Panc1 (cell line): ENCODE measurements at regions not wholly inside any gene's neighbourhood (a gene's known extent, or its start where the extent isn't known, plus 50 kb on each side); places are given as distances from the start of the nearest gene placed in this dataset.

ENCODE experiments used
- ATAC-seq: fragments of 200-7000 bp; cut with Tn5 transposase; 2 replicates; pipeline ENCODE4 v1.9.1; 2020; ENCODE audit warnings: mild to moderate bottlenecking, moderate library complexity
- BruUV-seq: library from RNA; stranded (reverse); fragments of 400-500 nt; replicated peaks from 2 replicates; lab custom pipeline; 2021; lab: Mats Ljungman, UMichigan
- CTCF ChIA-PET: fragments of 300-600 bp; sonication (Branson Sonifier 250); formaldehyde crosslinking; loops from one replicate; lab custom pipeline; 2022; ENCODE audit warnings: antibody characterized with exemption; lab: Charles Lee
- POLR2A ChIA-PET: fragments of 300-600 bp; sonication (Branson Sonifier 250); formaldehyde crosslinking; loops from one replicate; lab custom pipeline; 2022; ENCODE audit warnings: antibody characterized with exemption; lab: Charles Lee
- DNase-seq: peaks from one replicate; pipeline ENCODE4 v3.0.0-alpha.2; 2010; ENCODE audit warnings: low read depth, low spot score
- H3K27ac ChIP-seq: 2 replicates; pipeline ENCODE4 v1.5.1; 2011; ENCODE audit warnings: mild to moderate bottlenecking, low read length, inconsistent platforms
- H3K27me3 ChIP-seq: fragments of 200-500 bp; sonication (Bioruptor generic); 2 replicates; pipeline ENCODE4 v1.6.0; 2014; ENCODE audit warnings: low read length, inconsistent platforms; ENCODE audit not compliant: control insufficient read depth, insufficient read depth
- H3K36me3 ChIP-seq: fragments of 200-500 bp; sonication (Bioruptor generic); 2 replicates; pipeline ENCODE4 v1.5.1; 2014; ENCODE audit warnings: inconsistent platforms, mild to moderate bottlenecking, low read length, moderate library complexity; ENCODE audit not compliant: control insufficient read depth, insufficient read depth
- H3K4me1 ChIP-seq: 2 replicates; pipeline ENCODE4 v1.5.1; 2011; ENCODE audit warnings: inconsistent platforms, mild to moderate bottlenecking, low read length, moderate library complexity; ENCODE audit not compliant: control insufficient read depth, insufficient read depth
- H3K4me3 ChIP-seq, 2 experiments: 2 replicates each; pipeline ENCODE4 v1.5.1; 2011 to 2012; ENCODE audit warnings: low read depth in 2 of 2, low read length in 2 of 2, mild to moderate bottlenecking in 2 of 2, inconsistent platforms in 1 of 2, moderate library complexity in 1 of 2
- H3K9me3 ChIP-seq: fragments of 200-500 bp; sonication (Bioruptor generic); 2 replicates; pipeline ENCODE4 v1.5.1; 2014; ENCODE audit warnings: low read depth, mild to moderate bottlenecking, inconsistent platforms, low read length, moderate library complexity; ENCODE audit not compliant: control insufficient read depth, insufficient read depth
- POLR2AphosphoS5 ChIP-seq: IDR thresholded peaks from 2 replicates; pipeline ENCODE4 v1.6.1; 2012; ENCODE audit warnings: mild to moderate bottlenecking, low read depth, low read length, moderate library complexity
- SIN3A ChIP-seq: IDR thresholded peaks from 2 replicates; pipeline ENCODE4 v1.6.1; 2012; ENCODE audit warnings: low read depth, mild to moderate bottlenecking, low read length, moderate library complexity, borderline replicate concordance; ENCODE audit not compliant: insufficient read depth
- TCF7L2 ChIP-seq: IDR thresholded peaks from 2 replicates; pipeline ENCODE4 v1.6.1; 2011; ENCODE audit warnings: mild to moderate bottlenecking, low read depth, low read length, inconsistent platforms
- in situ Hi-C: cut with HindIII; loops from 2 replicates; pipeline ENCODE4 v1.10.0; 2016; ENCODE audit warnings: low sequenced_read_pairs, low pct_unique_long_range_greater_than_20kb
- intact Hi-C: fragments of 100-400 bp; cut with micrococcal nuclease; formaldehyde crosslinking; loops from one replicate; pipeline ENCODE4 v1.10.0; 2022; ENCODE audit not compliant: unreplicated experiment
- TF ChIP-seq, protein P1 (sequence below), 2 experiments: IDR thresholded peaks; 2 replicates each; pipeline ENCODE4 v1.6.1; 2011 to 2012; ENCODE audit warnings: low read depth in 2 of 2, control low read depth in 1 of 2, low read length in 1 of 2, mild to moderate bottlenecking in 1 of 2, moderate library complexity in 1 of 2; ENCODE audit not compliant: insufficient read depth in 1 of 2
- TF ChIP-seq, protein P2 (sequence below): fragments of 450-650 bp; IDR thresholded peaks from 2 replicates; pipeline ENCODE4 v1.5.1; 2017; ENCODE audit warnings: mild to moderate bottlenecking

DNA sequence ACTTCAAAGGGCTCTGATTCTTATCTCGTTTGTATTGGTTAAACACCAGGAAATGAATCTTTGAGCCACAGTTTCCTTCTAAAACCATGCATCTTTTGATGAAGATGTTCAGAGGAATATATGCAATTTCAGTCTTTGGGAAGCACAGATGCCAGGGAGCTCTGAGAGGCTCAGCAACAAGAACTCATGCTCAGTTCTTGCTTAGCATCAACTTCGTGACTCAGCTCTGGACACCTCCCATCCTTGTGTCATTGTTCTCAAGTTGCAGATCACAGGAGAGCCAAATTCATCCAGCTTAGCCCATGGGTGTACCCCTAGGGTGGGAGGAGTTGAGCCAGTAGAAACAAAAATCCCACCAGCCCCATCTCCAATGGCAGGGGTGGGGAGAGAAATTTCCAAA is 219.6 kb upstream of the MAOA start:
- ATAC-seq, result no peak
- CTCF ChIA-PET, result no interaction called here

DNA sequence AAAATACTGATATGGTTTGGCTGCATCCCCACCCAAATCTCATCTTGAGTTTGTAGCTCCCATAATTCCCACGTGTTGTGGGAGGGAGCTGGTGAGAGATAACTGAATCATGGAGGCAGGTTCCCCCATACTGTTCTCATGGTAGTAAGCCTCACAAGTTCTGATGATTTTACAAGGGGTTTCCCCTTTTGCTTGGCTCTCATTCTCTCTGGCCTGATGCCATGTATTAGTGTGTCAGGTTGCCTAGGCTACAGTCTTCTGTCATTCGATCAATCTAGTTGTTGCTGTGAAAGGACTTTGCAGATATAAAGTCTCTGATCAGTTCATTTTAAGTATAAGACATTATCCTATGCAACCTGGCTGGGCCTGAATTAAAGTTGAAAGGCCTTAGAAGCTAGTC is 209.3 kb upstream of the MAOA start:
- Histone ChIP-seq H3K27me3 (no peaks in the 10 kb centered on the region), H3K9me3 (no peaks in the 10 kb centered on the region), H3K36me3 (no peaks in the 10 kb centered on the region), H3K27ac (no peak overlapping the region), H3K4me3 (no peak overlapping the region), H3K4me1 (no peaks in the 10 kb centered on the region)
- in situ Hi-C loops, result no loop called here
- DNase-seq (no peak), ATAC-seq (no peak)
- ChIA-PET CTCF (no interaction called here), POLR2A (no interaction called here)
- intact Hi-C loops, result no loop called here
- TF ChIP-seq TCF7L2 (no peak), SIN3A (no peak), POLR2AphosphoS5 (no peak)
- TF ChIP-seq, protein P1, sequence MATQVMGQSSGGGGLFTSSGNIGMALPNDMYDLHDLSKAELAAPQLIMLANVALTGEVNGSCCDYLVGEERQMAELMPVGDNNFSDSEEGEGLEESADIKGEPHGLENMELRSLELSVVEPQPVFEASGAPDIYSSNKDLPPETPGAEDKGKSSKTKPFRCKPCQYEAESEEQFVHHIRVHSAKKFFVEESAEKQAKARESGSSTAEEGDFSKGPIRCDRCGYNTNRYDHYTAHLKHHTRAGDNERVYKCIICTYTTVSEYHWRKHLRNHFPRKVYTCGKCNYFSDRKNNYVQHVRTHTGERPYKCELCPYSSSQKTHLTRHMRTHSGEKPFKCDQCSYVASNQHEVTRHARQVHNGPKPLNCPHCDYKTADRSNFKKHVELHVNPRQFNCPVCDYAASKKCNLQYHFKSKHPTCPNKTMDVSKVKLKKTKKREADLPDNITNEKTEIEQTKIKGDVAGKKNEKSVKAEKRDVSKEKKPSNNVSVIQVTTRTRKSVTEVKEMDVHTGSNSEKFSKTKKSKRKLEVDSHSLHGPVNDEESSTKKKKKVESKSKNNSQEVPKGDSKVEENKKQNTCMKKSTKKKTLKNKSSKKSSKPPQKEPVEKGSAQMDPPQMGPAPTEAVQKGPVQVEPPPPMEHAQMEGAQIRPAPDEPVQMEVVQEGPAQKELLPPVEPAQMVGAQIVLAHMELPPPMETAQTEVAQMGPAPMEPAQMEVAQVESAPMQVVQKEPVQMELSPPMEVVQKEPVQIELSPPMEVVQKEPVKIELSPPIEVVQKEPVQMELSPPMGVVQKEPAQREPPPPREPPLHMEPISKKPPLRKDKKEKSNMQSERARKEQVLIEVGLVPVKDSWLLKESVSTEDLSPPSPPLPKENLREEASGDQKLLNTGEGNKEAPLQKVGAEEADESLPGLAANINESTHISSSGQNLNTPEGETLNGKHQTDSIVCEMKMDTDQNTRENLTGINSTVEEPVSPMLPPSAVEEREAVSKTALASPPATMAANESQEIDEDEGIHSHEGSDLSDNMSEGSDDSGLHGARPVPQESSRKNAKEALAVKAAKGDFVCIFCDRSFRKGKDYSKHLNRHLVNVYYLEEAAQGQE (IDR thresholded peaks at IDR 0.05; ENCODE audit: insufficient read depth in 1 of 2, low read depth in 2 of 2, low read length in 1 of 2), result no peak
- TF ChIP-seq, protein P2, sequence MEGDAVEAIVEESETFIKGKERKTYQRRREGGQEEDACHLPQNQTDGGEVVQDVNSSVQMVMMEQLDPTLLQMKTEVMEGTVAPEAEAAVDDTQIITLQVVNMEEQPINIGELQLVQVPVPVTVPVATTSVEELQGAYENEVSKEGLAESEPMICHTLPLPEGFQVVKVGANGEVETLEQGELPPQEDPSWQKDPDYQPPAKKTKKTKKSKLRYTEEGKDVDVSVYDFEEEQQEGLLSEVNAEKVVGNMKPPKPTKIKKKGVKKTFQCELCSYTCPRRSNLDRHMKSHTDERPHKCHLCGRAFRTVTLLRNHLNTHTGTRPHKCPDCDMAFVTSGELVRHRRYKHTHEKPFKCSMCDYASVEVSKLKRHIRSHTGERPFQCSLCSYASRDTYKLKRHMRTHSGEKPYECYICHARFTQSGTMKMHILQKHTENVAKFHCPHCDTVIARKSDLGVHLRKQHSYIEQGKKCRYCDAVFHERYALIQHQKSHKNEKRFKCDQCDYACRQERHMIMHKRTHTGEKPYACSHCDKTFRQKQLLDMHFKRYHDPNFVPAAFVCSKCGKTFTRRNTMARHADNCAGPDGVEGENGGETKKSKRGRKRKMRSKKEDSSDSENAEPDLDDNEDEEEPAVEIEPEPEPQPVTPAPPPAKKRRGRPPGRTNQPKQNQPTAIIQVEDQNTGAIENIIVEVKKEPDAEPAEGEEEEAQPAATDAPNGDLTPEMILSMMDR, result no peak
- no TSS peak for BruUV-seq

More for the DNA sequence above, 219.6 kb upstream of the MAOA start:
- H3K9me3 ChIP-seq, result no peaks in the 10 kb centered on the region
- H3K4me1 ChIP-seq, result no peaks in the 10 kb centered on the region
- TF ChIP-seq POLR2AphosphoS5, result no peak
- TF ChIP-seq, protein P1 (IDR thresholded peaks at IDR 0.05; ENCODE audit: insufficient read depth in 1 of 2, low read depth in 2 of 2, low read length in 1 of 2), result no peak
- H3K36me3 ChIP-seq, result no peaks in the 10 kb centered on the region
- H3K27ac ChIP-seq, result no peak overlapping the region
- intact Hi-C loops (no loop called here), in situ Hi-C loops (no loop called here)
- no peak overlapping the region for H3K4me3 ChIP-seq
- no TSS peak for BruUV-seq
- no peaks in the 10 kb centered on the region for H3K27me3 ChIP-seq
- POLR2A ChIA-PET, result no interaction called here
- DNase-seq, result no peak
